ENCODE measurements at regions not wholly inside any gene's neighbourhood (a gene's known extent, or its start where the extent isn't known, plus 50 kb on each side); places are given as distances from the start of the nearest gene placed in this dataset.

DNA sequence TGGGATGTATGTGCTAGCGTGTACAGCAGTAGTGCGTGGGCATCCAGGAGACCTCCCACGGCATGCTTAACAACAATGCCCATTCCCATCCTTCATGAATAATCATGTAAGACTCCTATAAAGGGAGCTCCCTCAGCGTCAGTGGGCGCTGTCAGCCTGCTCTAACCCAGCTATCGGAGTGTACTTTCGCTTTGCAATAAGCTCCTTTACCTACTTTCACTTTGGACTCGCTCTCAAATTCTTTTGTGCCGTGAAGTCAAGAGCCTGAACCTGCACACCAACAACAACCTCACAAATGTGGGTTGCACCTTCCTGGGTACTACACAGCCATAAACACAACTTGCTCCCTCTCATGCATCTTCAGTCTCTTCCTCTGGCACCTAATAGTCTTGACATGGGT is 114.8 kb upstream of the PAXBP1 start:
- TF ChIP-seq, protein P1, sequence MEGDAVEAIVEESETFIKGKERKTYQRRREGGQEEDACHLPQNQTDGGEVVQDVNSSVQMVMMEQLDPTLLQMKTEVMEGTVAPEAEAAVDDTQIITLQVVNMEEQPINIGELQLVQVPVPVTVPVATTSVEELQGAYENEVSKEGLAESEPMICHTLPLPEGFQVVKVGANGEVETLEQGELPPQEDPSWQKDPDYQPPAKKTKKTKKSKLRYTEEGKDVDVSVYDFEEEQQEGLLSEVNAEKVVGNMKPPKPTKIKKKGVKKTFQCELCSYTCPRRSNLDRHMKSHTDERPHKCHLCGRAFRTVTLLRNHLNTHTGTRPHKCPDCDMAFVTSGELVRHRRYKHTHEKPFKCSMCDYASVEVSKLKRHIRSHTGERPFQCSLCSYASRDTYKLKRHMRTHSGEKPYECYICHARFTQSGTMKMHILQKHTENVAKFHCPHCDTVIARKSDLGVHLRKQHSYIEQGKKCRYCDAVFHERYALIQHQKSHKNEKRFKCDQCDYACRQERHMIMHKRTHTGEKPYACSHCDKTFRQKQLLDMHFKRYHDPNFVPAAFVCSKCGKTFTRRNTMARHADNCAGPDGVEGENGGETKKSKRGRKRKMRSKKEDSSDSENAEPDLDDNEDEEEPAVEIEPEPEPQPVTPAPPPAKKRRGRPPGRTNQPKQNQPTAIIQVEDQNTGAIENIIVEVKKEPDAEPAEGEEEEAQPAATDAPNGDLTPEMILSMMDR (IDR thresholded peaks at IDR 0.05; ENCODE audit: low read length) = no peak
- no peak for TF ChIP-seq EZH2 (IDR thresholded peaks at IDR 0.05; ENCODE audit: borderline replicate concordance, low read length)

Measured in OCI-LY1 (cell line).